HuH-7.5 (cell line): ENCODE measurements at regions not wholly inside any gene's neighbourhood (a gene's known extent, or its start where the extent isn't known, plus 50 kb on each side); places are given as distances from the start of the nearest gene placed in this dataset.
"Not testable (repeated sequence)": the region's sequence is repeated elsewhere in the genome, so short reads cannot be mapped to it uniquely, and the experiment has no call there.

ENCODE experiments used
- DNase-seq: peaks from one replicate; pipeline ENCODE4 v3.0.0; 2011; ENCODE audit warnings: low spot score

GRCh38 chr9:134561427-134562145 is 80.0 kb upstream of the COL5A1 start:
- no peak for DNase-seq

- no peak for DNase-seq
These were observed 79.3 kb upstream of the COL5A1 start for GRCh38 chr9:134562146-134562849.

DNA sequence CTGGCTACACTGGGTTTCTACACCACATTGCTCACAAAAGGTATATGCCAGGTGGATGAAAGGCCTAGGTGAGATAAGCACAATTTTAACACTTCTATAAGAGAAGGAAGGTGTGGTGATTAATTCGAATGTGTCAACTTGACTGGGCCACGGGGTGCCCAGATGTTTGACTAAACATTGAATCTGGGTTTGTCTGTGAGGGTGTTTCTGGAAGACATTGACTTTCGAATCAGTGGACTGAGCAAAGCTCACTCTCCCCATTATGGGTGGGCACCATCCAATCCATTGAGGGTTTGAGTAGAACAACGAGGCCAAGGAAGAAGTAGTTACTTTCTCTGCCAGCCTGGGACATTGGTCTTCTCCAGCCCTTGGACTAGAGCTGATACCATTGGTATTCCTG is 78.2 kb upstream of the COL5A1 start:
- no peak for DNase-seq

- no peak for DNase-seq
These were observed 77.0 kb upstream of the COL5A1 start for GRCh38 chr9:134564431-134565170.

DNA sequence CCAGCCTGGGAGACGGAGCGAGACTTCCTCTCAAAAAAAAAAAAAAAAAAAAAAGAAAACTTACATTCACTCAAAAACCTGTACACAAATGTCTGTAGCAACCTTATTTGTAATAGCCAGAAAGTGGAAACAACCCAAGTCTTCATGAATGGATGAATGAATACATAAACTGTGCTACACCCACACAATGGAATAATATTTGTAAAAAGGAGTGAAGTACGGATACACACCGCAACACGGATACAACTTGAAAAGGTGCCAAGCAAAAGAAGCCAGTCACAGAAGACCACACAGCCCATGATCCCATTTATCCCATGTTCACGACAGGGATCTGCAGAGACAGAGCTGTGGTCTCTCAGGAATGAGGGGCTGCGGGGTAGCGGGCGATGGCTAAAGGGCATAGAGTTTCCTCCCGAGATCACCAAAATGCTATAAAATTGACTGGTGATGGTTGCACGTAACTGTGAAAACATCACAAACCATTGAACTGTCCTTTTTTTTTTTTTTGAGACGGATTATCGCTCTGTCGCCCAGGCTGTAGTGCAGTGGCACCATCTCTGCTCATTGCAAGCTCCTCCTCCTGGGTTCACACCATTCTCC is 76.2 kb upstream of the COL5A1 start:
- no peak for DNase-seq

- no peak for DNase-seq
These were observed 75.3 kb upstream of the COL5A1 start for GRCh38 chr9:134566196-134566847.

GRCh38 chr9:134566936-134567335 is 74.7 kb upstream of the COL5A1 start:
- no peak for DNase-seq

- no peak for DNase-seq
These were observed 73.5 kb upstream of the COL5A1 start for GRCh38 chr9:134568116-134568515.

GRCh38 chr9:134568811-134569210 is 72.8 kb upstream of the COL5A1 start:
- DNase-seq, result no peak

GRCh38 chr9:134569626-134570025 is 72.0 kb upstream of the COL5A1 start:
- no peak for DNase-seq

DNA sequence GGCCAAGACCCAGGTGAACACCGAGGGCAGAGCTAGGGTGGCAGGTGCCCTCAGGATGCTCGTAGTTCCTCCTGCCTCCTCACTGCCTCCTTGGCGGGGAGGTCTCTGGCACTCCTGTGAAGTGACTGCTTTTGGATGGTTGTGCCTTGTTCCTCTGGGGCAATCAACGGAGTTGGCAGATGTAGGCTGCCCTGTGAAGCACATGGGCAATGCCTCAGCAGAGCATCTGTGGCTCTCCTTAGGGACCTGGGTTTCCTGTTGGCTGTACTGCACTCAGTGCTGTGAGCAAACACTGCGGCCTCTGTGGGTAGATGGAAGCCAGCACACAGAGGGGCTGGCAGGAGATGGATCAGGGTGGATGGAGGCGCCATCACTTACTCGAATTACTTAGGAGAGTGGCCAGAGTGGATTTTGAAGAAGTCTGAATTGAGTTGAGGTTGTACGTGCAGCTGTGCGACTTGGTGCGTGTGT is 71.4 kb upstream of the COL5A1 start:
- no peak for DNase-seq

GRCh38 chr9:134570711-134571325 is 70.8 kb upstream of the COL5A1 start:
- no peak for DNase-seq

- no peak for DNase-seq
These were observed 70.2 kb upstream of the COL5A1 start for GRCh38 chr9:134571326-134571931.

GRCh38 chr9:134571946-134572917 is 69.4 kb upstream of the COL5A1 start:
- no peak for DNase-seq

- DNase-seq, result not testable (repeated sequence)
These were observed 66.9 kb upstream of the COL5A1 start for GRCh38 chr9:134574686-134575085.

DNA sequence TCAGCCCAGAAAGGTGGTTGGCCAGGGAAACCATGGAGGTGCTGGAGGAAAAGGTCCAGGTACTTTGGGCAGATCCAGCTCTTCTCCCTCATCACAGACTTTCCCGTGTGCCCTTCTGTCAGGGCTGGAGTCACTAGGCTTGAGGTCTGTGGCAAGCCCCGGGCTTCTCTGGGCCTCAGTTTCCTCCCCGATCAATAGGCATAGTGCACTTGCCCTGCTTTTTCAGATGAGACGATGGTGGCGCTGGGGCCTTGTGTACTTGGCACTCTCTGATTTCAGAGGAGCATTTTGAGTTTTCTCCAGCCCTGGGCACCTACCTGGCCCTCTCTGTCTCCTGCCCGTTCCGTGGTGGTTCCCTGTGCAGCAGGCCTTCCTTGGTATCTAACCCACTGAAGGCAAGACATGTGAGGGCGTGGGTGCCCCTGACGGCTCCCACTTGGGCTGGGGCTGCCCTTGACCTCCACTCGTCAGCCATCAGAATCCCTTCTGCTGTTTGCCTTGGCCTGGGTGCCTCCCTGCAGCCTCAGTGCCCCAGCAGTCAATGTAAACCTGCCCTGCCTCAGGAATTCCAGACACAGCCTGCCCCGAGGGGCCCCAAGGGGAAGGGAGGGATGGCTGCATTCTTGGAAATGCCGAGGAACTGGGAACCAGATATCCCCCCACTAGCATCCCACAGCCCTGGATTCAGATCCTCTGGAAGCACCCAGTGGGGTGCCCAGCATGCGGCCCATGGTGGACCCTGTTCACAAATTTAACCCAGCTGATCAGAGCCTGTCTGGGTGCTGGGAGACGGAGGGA is 66.3 kb upstream of the COL5A1 start:
- no peak for DNase-seq

DNA sequence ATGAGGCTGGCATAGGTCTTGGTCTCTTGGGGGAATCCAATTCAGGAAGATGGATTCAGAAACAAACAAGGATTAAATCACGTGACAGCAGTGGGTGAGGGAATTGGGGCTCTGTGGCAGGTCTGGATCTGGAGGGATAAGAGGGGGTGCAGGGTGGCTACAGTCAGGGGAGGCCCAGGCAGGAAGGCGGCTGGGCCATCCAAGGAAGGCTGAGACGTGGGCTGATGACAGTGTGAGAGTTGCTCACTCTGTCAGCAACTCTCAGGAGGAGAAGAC is 65.8 kb upstream of the COL5A1 start:
- DNase-seq, result no peak

DNA sequence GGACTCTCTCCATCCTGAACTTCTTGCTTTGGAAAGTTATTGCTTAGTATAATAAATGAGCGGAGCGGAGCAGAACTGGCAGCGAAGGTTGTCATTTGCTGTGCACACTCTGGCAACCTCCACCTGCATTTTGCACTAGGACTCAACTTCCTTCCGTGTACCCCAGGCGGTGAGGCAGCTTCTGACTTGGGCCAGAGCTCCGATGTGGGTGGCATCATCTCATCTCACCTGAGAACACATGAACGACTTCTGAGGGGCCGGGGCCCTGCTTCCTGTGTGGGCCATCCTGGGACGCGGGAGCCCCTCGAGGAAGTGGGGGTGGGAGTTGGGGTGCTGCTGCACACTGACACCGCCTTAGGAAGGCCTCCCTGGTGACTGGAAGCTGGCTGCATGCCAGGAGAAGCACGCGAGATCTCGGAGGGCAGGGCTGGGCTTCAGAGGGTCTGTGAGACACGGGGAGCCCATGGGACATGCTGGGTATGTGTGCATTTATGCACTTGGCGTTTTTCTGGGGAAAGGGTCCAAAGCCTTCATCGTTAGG is 56.5 kb upstream of the COL5A1 start:
- DNase-seq, result no peak
